ENCODE measurements at regions not wholly inside any gene's neighbourhood (a gene's known extent, or its start where the extent isn't known, plus 50 kb on each side); places are given as distances from the start of the nearest gene placed in this dataset.
"Not testable (repeated sequence)": the region's sequence is repeated elsewhere in the genome, so short reads cannot be mapped to it uniquely, and the experiment has no call there.

DNA sequence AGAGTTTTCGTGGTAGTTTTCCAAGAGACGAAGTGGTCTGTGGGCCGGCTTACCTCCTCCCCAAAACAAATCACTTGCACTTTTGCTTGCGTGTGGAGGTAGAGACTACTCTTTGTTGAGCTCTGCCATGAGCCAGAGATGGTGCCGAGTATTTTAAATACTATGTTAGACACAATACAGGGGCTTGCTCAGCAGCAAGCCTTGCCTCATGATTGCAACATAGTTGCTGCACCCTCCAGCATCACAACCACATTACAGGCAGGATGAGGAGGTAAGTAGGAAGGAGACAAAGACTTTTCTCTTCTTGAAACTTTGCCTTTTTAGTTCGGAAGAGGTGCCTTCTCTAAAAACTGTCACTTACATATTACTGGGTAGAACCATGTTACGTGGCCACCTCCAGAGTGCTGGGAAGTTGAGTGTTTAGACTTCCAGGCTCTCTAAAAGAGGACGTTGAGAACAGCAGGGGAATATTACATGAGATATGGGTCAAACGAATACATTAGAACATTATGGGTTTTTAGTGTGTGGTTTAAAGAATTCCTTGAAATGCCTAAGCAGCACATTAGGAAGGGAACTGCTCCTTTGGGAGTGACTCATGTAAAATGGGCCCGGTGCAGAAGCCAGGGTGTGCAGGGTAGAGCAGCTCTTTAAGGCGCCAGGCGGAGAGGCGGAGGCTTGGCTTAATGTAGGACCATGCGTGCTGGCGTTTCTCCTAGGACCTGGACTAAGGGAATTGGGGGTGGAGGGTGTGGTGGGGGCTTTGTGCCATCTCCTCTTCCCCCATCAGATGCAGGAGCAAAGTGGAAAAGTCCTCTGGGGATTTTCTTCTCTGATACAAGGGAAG, 110.6 kb upstream of the PRMT8 start:
- TF ChIP-seq, protein P1, sequence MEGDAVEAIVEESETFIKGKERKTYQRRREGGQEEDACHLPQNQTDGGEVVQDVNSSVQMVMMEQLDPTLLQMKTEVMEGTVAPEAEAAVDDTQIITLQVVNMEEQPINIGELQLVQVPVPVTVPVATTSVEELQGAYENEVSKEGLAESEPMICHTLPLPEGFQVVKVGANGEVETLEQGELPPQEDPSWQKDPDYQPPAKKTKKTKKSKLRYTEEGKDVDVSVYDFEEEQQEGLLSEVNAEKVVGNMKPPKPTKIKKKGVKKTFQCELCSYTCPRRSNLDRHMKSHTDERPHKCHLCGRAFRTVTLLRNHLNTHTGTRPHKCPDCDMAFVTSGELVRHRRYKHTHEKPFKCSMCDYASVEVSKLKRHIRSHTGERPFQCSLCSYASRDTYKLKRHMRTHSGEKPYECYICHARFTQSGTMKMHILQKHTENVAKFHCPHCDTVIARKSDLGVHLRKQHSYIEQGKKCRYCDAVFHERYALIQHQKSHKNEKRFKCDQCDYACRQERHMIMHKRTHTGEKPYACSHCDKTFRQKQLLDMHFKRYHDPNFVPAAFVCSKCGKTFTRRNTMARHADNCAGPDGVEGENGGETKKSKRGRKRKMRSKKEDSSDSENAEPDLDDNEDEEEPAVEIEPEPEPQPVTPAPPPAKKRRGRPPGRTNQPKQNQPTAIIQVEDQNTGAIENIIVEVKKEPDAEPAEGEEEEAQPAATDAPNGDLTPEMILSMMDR (IDR thresholded peaks at IDR 0.05): no peak
- intact Hi-C loops (cut with DNase I, micrococcal nuclease): no loop called here
- ATAC-seq (peak; percentile 31), DNase-seq (no peak)
- Histone ChIP-seq H3K9me3 (no peaks in the 10 kb centered on the region), H3K4me1 (ENCODE audit: low read depth) (no peaks in the 10 kb centered on the region), H3K4me3 (no peak overlapping the region), H3K36me3 (ENCODE audit: low read depth) (no peaks in the 10 kb centered on the region)

DNA sequence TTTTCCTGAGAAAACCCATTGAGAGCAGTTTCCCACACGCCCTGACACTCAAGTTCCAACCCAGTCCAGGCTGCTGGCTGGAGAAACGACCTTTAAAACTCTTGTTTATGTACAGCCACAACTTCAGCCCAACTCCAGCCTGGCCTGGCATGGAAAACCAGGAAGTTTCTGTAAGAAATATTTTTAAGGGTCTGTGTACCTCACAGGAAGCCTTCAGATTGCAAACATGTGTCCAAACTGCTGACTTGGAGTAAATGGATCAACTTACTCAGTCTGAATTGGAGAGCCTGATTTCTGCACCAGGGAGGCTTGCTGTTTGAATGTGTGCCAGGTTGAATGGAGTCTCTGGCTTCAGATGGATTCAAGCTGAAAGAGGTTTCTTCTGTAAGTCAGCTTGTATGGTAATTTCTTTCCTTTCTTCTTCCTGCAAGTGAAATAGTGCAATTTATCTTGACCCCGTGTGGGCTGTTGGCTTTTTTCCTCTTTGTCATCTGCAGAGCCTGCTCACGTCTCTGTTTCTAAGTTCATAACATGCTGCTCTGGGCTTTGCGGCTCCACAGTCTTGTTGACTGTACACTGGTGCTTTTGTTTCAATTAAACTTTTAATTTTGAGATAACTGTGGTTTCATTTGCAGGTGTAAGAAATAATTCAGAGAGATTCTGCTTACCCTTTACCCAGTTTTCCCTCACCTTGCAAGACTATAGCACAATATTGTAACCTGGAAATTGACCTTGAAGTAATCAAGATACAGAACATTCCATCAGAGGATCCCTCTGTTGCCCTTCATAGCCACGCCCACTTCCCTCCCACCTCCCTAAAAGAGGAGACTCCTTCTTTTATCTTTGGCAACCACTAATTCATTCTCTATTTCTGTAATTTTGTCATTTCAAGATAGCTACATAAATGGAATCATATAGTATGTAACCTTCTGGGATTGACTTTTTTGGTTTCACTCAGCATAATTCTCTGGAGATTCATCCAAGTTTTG, 109.7 kb upstream of the PRMT8 start:
- H3K36me3 ChIP-seq (ENCODE audit: low read depth): no peaks in the 10 kb centered on the region
- intact Hi-C loops (cut with DNase I, micrococcal nuclease): no loop called here
- ATAC-seq: peak; percentile 33
- no peak overlapping the region for H3K4me3 ChIP-seq
- no peaks in the 10 kb centered on the region for H3K9me3 ChIP-seq
- peak in 1 of 3 donors; percentile 14 for DNase-seq
- TF ChIP-seq, protein P1 (IDR thresholded peaks at IDR 0.05): no peak
- no peaks in the 10 kb centered on the region for H3K4me1 ChIP-seq (ENCODE audit: low read depth)

DNA sequence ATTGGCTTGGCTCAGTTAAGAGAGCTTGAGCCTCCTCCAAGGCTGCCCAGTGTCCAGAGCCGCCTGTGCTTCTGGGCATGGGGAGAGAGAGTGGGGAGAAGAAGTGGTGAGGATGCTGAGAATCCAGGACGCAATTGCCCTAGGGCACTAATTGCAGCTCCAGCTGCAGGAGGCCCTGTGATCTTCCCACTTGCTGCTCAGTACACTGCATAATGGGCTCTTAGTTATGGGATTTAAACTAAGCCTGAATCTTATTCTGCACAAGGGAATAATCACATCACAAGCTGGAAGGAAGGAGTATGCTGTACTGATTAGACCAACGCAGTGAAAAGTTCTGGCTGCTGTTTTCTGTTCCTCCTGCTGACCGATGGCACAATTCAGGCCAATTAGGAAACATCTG, 101.0 kb upstream of the PRMT8 start:
- Histone ChIP-seq H3K4me3 (no peak overlapping the region), H3K36me3 (ENCODE audit: low read depth) (no peaks in the 10 kb centered on the region), H3K4me1 (ENCODE audit: low read depth) (no peaks in the 10 kb centered on the region), H3K9me3 (no peaks in the 10 kb centered on the region)
- DNase-seq: no peak
- TF ChIP-seq, protein P1 (IDR thresholded peaks at IDR 0.05): no peak
- intact Hi-C loops (cut with DNase I, micrococcal nuclease): no loop called here
- no peak for ATAC-seq

DNA sequence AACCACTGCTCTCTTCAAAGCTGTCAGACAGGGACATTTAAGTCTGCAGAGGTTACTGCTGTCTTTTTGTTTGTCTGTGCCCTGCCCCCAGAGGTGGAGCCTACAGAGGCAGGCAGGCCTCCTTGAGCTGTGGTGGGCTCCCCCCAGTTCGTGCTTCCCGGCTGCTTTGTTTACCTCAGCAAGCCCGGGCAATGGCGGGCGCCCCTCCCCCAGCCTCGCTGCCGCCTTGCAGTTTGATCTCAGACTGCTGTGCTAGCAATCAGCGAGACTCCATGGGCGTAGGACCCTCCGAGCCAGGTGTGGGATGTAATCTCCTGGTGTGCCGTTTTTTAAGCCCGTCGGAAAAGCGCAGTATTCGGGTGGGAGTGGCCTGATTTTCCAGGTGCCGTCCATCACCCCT, 93.4 kb upstream of the PRMT8 start:
- ATAC-seq; DNase-seq; H3K36me3 ChIP-seq (ENCODE audit: low read depth); intact Hi-C loops (cut with DNase I, micrococcal nuclease); H3K9me3 ChIP-seq; H3K4me1 ChIP-seq (ENCODE audit: low read depth); H3K4me3 ChIP-seq: not testable (repeated sequence)

DNA sequence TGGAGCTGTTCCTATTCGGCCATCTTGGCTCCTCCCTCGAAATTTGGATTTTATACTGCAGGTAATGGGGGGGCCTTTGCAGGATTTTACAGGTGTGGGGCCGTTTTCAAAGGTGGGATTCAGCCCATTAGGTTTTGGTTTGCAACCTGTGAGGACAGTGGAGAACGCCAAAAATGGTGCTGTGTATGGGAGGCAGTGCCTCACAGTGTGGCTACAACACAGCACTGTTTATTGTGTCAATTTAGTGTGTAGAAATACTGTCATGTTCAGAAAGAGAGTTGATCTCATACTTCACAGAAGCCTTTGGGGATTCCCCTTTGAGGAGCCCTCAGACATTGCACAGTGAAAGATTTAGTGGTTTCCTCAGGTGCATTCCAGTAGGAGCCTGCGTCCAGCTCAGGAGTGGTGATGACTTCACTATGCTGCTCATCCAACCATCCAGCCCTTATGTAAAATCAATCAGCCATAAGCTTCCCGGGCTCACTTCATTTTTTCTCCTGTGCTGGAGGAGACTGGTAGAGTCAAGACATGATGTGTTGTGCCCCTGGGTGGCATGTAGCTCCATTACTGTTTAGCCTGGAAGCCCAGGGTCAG, 92.7 kb upstream of the PRMT8 start:
- DNase-seq (no peak), ATAC-seq (no peak)
- intact Hi-C loops (cut with DNase I, micrococcal nuclease): no loop called here
- no peaks in the 10 kb centered on the region for H3K4me1 ChIP-seq (ENCODE audit: low read depth)
- TF ChIP-seq, protein P1 (IDR thresholded peaks at IDR 0.05): no peak
- no peak overlapping the region for H3K4me3 ChIP-seq
- no peaks in the 10 kb centered on the region for H3K9me3 ChIP-seq
- no peaks in the 10 kb centered on the region for H3K36me3 ChIP-seq (ENCODE audit: low read depth)

Measured in mucosa of descending colon (tissue), 3 donors.